ENCODE measurements at regions not wholly inside any gene's neighbourhood (a gene's known extent, or its start where the extent isn't known, plus 50 kb on each side); places are given as distances from the start of the nearest gene placed in this dataset.

DNA sequence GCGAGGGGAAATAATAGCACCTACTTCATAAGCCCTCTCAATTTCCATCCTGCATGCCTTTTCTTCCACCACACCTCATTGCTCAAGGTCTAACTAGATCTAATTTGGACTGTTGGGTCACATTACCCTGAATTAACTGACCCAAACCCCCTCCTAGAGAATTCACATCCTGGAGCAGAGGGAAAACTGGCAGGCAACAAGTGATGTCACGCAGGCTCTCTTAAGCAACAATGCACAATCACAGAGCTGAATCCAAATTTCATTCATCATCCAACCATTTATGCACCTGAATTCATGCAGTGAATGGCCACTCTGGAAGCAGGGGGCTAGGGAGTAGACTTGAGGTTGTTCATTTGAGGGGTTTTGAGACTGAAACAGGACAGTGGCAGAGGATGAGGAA lies 107.7 kb upstream of the HUWE1 start:
- no peak overlapping the region for H3K4me2 ChIP-seq (ENCODE audit: insufficient read depth, low read length)
- no peak overlapping the region for H2AFZ ChIP-seq (ENCODE audit: low read depth, low read length)
- intact Hi-C loops (cut with micrococcal nuclease) (no loop called here), dilution Hi-C loops (cut with MboI; ENCODE audit: extremely low pct_ligation_motif_present, low sequenced_read_pairs) (no loop called here)
- H3K36me3 ChIP-seq (ENCODE audit: control insufficient read depth in 2 of 2, extremely low read depth in 1 of 2, insufficient read depth in 2 of 2, low read length in 2 of 2), result no peaks in the 10 kb centered on the region
- BruUV-seq (replicated peaks), result no TSS peak
- H3K4me1 ChIP-seq (ENCODE audit: control insufficient read depth, extremely low read depth, insufficient read depth, low read length), result no peaks in the 10 kb centered on the region
- no peaks in the 10 kb centered on the region for H3K9me3 ChIP-seq (replicated peaks; ENCODE audit: control insufficient read depth, insufficient read depth, low read length)
- H3K79me2 ChIP-seq (ENCODE audit: control insufficient read depth, insufficient read depth, low read length), result no peaks in the 10 kb centered on the region
- POLR2A ChIA-PET, result no interaction called here
- DNase-seq (ENCODE audit: low read depth, low spot score) (no peak), FAIRE-seq (no peak)
- no peaks in the 10 kb centered on the region for H3K27me3 ChIP-seq (ENCODE audit: control insufficient read depth in 2 of 2, insufficient read depth in 2 of 2, low read length in 2 of 2)
- no peak overlapping the region for H3K27ac ChIP-seq (ENCODE audit: insufficient read depth, low read depth, low read length)
- H3K9ac ChIP-seq (replicated peaks; ENCODE audit: extremely low read depth, insufficient read depth, low read length), result no peak overlapping the region
- no peak overlapping the region for H3K4me3 ChIP-seq (replicated peaks in 1 of 3; ENCODE audit: insufficient read depth in 1 of 3, low read depth in 1 of 3, low read length in 3 of 3)
- CTCF ChIA-PET, result no interaction called here
- no peaks in the 10 kb centered on the region for H4K20me1 ChIP-seq (replicated peaks; ENCODE audit: control insufficient read depth, extremely low read depth, insufficient read depth, low read length)
- H3K9me1 ChIP-seq (replicated peaks; ENCODE audit: control insufficient read depth, extremely low read depth, insufficient read depth, low read length), result no peaks in the 10 kb centered on the region
- TF ChIP-seq, protein P1, sequence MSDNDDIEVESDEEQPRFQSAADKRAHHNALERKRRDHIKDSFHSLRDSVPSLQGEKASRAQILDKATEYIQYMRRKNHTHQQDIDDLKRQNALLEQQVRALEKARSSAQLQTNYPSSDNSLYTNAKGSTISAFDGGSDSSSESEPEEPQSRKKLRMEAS (IDR thresholded peaks at IDR 0.05; ENCODE audit: insufficient read depth, insufficient read length), result no peak
- TF ChIP-seq EZH2 (IDR thresholded peaks at IDR 0.05; ENCODE audit: borderline replicate concordance, low read depth, low read length, severe bottlenecking), result no peak
- no peak for TF ChIP-seq FOS (IDR thresholded peaks at IDR 0.05; ENCODE audit: borderline replicate concordance, insufficient read depth, low read length)
- no peak for TF ChIP-seq GATA2 (IDR thresholded peaks at IDR 0.05; ENCODE audit: insufficient read depth, insufficient read length, low read depth, low read length)

DNA sequence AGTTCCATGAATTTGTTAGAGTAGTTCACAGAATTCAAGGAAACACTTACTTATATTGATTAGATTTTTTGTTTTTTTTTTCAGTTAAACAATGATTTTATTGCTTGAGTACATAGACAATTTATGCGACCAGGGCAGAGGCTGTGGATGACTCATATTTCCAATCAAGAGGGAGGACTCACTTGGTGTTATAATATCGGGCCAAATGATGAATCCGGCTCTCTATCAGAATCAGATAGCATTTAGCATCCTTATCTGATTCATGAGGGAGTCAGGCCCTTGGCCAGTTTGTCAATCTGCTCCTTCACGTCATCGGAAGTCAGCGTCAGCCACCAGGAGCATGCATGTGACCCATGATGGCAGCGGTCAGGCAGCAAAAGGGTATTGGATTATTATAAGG lies 82.3 kb upstream of the HUWE1 start:
- H3K4me1 ChIP-seq (ENCODE audit: control insufficient read depth, extremely low read depth, insufficient read depth, low read length), result no peaks in the 10 kb centered on the region
- no peaks in the 10 kb centered on the region for H4K20me1 ChIP-seq (replicated peaks; ENCODE audit: control insufficient read depth, extremely low read depth, insufficient read depth, low read length)
- H3K4me2 ChIP-seq (ENCODE audit: insufficient read depth, low read length), result no peak overlapping the region
- intact Hi-C loops (cut with micrococcal nuclease), result no loop called here
- CTCF ChIA-PET, result no interaction called here
- DNase-seq (ENCODE audit: low read depth, low spot score) (no peak), FAIRE-seq (no peak)
- no peak overlapping the region for H2AFZ ChIP-seq (ENCODE audit: low read depth, low read length)
- H3K27ac ChIP-seq (ENCODE audit: insufficient read depth, low read depth, low read length), result no peak overlapping the region
- no TSS peak for BruUV-seq (replicated peaks)
- no peak for TF ChIP-seq EZH2 (IDR thresholded peaks at IDR 0.05; ENCODE audit: borderline replicate concordance, low read depth, low read length, severe bottlenecking)
- TF ChIP-seq, protein P1 (IDR thresholded peaks at IDR 0.05; ENCODE audit: insufficient read depth, insufficient read length), result no peak
- no peak for TF ChIP-seq JUN (IDR thresholded peaks at IDR 0.05; ENCODE audit: borderline replicate concordance, insufficient read depth, insufficient read length, low read depth)
- TF ChIP-seq FOS (IDR thresholded peaks at IDR 0.05; ENCODE audit: borderline replicate concordance, insufficient read depth, low read length), result no peak
- H3K9ac ChIP-seq (replicated peaks; ENCODE audit: extremely low read depth, insufficient read depth, low read length), result no peak overlapping the region
- H3K4me3 ChIP-seq (replicated peaks in 1 of 3; ENCODE audit: insufficient read depth in 1 of 3, low read depth in 1 of 3, low read length in 3 of 3), result no peak overlapping the region
- no peaks in the 10 kb centered on the region for H3K9me1 ChIP-seq (replicated peaks; ENCODE audit: control insufficient read depth, extremely low read depth, insufficient read depth, low read length)
- no peaks in the 10 kb centered on the region for H3K79me2 ChIP-seq (ENCODE audit: control insufficient read depth, insufficient read depth, low read length)
- H3K36me3 ChIP-seq (ENCODE audit: control insufficient read depth in 2 of 2, extremely low read depth in 1 of 2, insufficient read depth in 2 of 2, low read length in 2 of 2), result no peaks in the 10 kb centered on the region
- POLR2A ChIA-PET, result no interaction called here
- dilution Hi-C loops (cut with MboI; ENCODE audit: extremely low pct_ligation_motif_present, low sequenced_read_pairs), result no loop called here
- H3K27me3 ChIP-seq (ENCODE audit: control insufficient read depth in 2 of 2, insufficient read depth in 2 of 2, low read length in 2 of 2), result no peaks in the 10 kb centered on the region
- H3K9me3 ChIP-seq (replicated peaks; ENCODE audit: control insufficient read depth, insufficient read depth, low read length), result no peaks in the 10 kb centered on the region

All from endothelial cell of umbilical vein (primary cell).